ENCODE measurements at regions not wholly inside any gene's neighbourhood (a gene's known extent, or its start where the extent isn't known, plus 50 kb on each side); places are given as distances from the start of the nearest gene placed in this dataset.

- POLR2A ChIA-PET = no interaction called here
These were observed 1174.2 kb downstream of the DIAPH3 start for GRCh38 chr13:58989556-58989955.

GRCh38 chr13:58991826-58992477 is 1171.8 kb downstream of the DIAPH3 start:
- no peak for TF ChIP-seq CTCF (IDR thresholded peaks at IDR 0.05)
- Histone ChIP-seq H3K4me1 (ENCODE audit: insufficient read depth, low read length) (no peaks in the 10 kb centered on the region), H3K27me3 (ENCODE audit: control insufficient read depth in 1 of 2, insufficient read depth in 2 of 2, low read length in 2 of 2) (no peaks in the 10 kb centered on the region), H3K9me3 (ENCODE audit: control insufficient read depth in 1 of 2, insufficient read depth in 1 of 2, low read length in 2 of 2) (no peaks in the 10 kb centered on the region), H3K27ac (ENCODE audit: low read depth in 1 of 2, low read length in 2 of 2) (no peak overlapping the region), H3K4me3 (ENCODE audit: low read length) (no peak overlapping the region), H3K36me3 (ENCODE audit: insufficient read depth, low read length) (no peaks in the 10 kb centered on the region)
- CTCF ChIA-PET = no interaction called here
- H3K4me3 Mint-ChIP-seq = no peak overlapping the region
- no peak for DNase-seq
- no peaks in the 10 kb centered on the region for H3K27me3 Mint-ChIP-seq
- intact Hi-C loops (cut with DNase I, micrococcal nuclease) = no loop called here
- H3K27ac Mint-ChIP-seq = no peak overlapping the region
- ATAC-seq (ENCODE audit: poor library complexity) = no peak
- H3K36me3 Mint-ChIP-seq (ENCODE audit: low read depth) = no peaks in the 10 kb centered on the region
- POLR2A ChIA-PET = no interaction called here
- peaks cover 3% of the 10 kb centered on the region for H3K9me3 Mint-ChIP-seq
- H3K4me1 Mint-ChIP-seq (ENCODE audit: low read depth) = no peaks in the 10 kb centered on the region

More at GRCh38 chr13:58989556-58989955, 1174.2 kb downstream of the DIAPH3 start:
- no peaks in the 10 kb centered on the region for H3K36me3 Mint-ChIP-seq (ENCODE audit: low read depth)
- no peak for TF ChIP-seq CTCF (IDR thresholded peaks at IDR 0.05)
- Histone ChIP-seq H3K36me3 (ENCODE audit: insufficient read depth, low read length) (no peaks in the 10 kb centered on the region), H3K27ac (ENCODE audit: low read depth in 1 of 2, low read length in 2 of 2) (no peak overlapping the region), H3K4me3 (ENCODE audit: low read length) (no peak overlapping the region), H3K27me3 (ENCODE audit: control insufficient read depth in 1 of 2, insufficient read depth in 2 of 2, low read length in 2 of 2) (no peaks in the 10 kb centered on the region), H3K9me3 (ENCODE audit: control insufficient read depth in 1 of 2, insufficient read depth in 1 of 2, low read length in 2 of 2) (no peaks in the 10 kb centered on the region), H3K4me1 (ENCODE audit: insufficient read depth, low read length) (no peaks in the 10 kb centered on the region)
- H3K27me3 Mint-ChIP-seq = no peaks in the 10 kb centered on the region
- no peak overlapping the region for H3K27ac Mint-ChIP-seq
- intact Hi-C loops (cut with DNase I, micrococcal nuclease) = no loop called here
- CTCF ChIA-PET = no interaction called here
- DNase-seq (no peak), ATAC-seq (ENCODE audit: poor library complexity) (no peak)
- peaks cover 9% of the 10 kb centered on the region for H3K9me3 Mint-ChIP-seq
- no peak overlapping the region for H3K4me3 Mint-ChIP-seq
- no peaks in the 10 kb centered on the region for H3K4me1 Mint-ChIP-seq (ENCODE audit: low read depth)

DNA sequence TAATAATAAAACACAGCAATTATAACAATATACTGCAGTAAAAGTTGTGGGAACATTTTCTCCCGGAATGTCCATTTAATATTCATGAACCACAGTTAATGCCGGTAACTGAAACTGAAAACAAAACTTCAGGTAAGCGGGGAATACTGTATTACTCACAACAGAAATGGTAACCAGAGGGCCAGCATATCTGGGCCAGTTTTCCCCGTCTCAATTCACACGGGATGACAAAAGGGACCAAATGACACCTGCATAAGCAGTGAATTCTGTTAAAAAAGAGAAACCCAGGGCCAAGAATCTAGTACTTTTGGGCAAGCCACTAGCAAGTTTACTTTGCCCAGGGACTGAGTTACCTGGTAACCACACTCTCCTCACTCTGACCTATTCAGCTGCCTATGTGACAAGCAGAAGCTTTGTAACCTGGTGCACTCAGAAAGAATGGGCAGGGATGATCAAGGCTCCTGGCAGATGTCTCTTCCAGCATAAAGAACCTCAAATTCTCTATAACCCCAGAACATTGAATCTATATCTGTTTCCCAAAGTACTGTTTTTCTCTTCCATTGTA is 1171.2 kb downstream of the DIAPH3 start:
- CTCF ChIA-PET = no interaction called here

More for the DNA sequence above, 1171.2 kb downstream of the DIAPH3 start:
- Histone ChIP-seq H3K36me3 (ENCODE audit: insufficient read depth, low read length) (no peaks in the 10 kb centered on the region), H3K4me1 (ENCODE audit: insufficient read depth, low read length) (no peaks in the 10 kb centered on the region), H3K9me3 (ENCODE audit: control insufficient read depth in 1 of 2, insufficient read depth in 1 of 2, low read length in 2 of 2) (no peaks in the 10 kb centered on the region), H3K27ac (ENCODE audit: low read depth in 1 of 2, low read length in 2 of 2) (no peak overlapping the region), H3K4me3 (ENCODE audit: low read length) (no peak overlapping the region), H3K27me3 (ENCODE audit: control insufficient read depth in 1 of 2, insufficient read depth in 2 of 2, low read length in 2 of 2) (no peaks in the 10 kb centered on the region)
- H3K9me3 Mint-ChIP-seq = peaks cover 3% of the 10 kb centered on the region
- no peak for TF ChIP-seq CTCF (IDR thresholded peaks at IDR 0.05)
- POLR2A ChIA-PET = no interaction called here
- no peaks in the 10 kb centered on the region for H3K4me1 Mint-ChIP-seq (ENCODE audit: low read depth)
- H3K36me3 Mint-ChIP-seq (ENCODE audit: low read depth) = no peaks in the 10 kb centered on the region
- DNase-seq (no peak), ATAC-seq (ENCODE audit: poor library complexity) (no peak)
- intact Hi-C loops (cut with DNase I, micrococcal nuclease) = no loop called here
- no peak overlapping the region for H3K27ac Mint-ChIP-seq
- H3K27me3 Mint-ChIP-seq = no peaks in the 10 kb centered on the region
- no peak overlapping the region for H3K4me3 Mint-ChIP-seq

All from CD4-positive, alpha-beta T cell (primary cell).